HG03460 (cell line): ENCODE measurements at regions not wholly inside any gene's neighbourhood (a gene's known extent, or its start where the extent isn't known, plus 50 kb on each side); places are given as distances from the start of the nearest gene placed in this dataset.
"Not testable (repeated sequence)": the region's sequence is repeated elsewhere in the genome, so short reads cannot be mapped to it uniquely, and the experiment has no call there.

ENCODE experiments used
- ATAC-seq: cut with Tn5 transposase; IDR thresholded peaks from one replicate; pipeline ENCODE4 v1.9.1; 2021; ENCODE audit not compliant: unreplicated experiment

- no peak for ATAC-seq
Observed at GRCh38 chr1:213324859-213325258, 273.8 kb downstream of the RPS6KC1 start.

- ATAC-seq: no peak
Observed at GRCh38 chr1:213325482-213325881, 274.4 kb downstream of the RPS6KC1 start.

- no peak for ATAC-seq
Observed at GRCh38 chr1:213326281-213327016, 275.4 kb downstream of the RPS6KC1 start.

GRCh38 chr1:213327017-213327667 is 276.1 kb downstream of the RPS6KC1 start:
- ATAC-seq: no peak

GRCh38 chr1:213329406-213330008 is 278.5 kb downstream of the RPS6KC1 start:
- ATAC-seq: no peak

GRCh38 chr1:213330281-213330680 is 279.2 kb downstream of the RPS6KC1 start:
- ATAC-seq: no peak

GRCh38 chr1:213331631-213332175 is 280.7 kb downstream of the RPS6KC1 start:
- no peak for ATAC-seq

- no peak for ATAC-seq
Observed at GRCh38 chr1:213332491-213332890, 281.4 kb downstream of the RPS6KC1 start.

GRCh38 chr1:213333121-213333520 is 282.1 kb downstream of the RPS6KC1 start:
- ATAC-seq: no peak

GRCh38 chr1:213335084-213335483 is 284.0 kb downstream of the RPS6KC1 start:
- ATAC-seq: no peak

- no peak for ATAC-seq
Observed at GRCh38 chr1:213337025-213337678, 286.1 kb downstream of the RPS6KC1 start.

GRCh38 chr1:213340593-213340992 is 289.6 kb downstream of the RPS6KC1 start:
- no peak for ATAC-seq

- no peak for ATAC-seq
Observed at GRCh38 chr1:213345621-213346020, 294.6 kb downstream of the RPS6KC1 start.

GRCh38 chr1:213357403-213357802 is 306.4 kb downstream of the RPS6KC1 start:
- ATAC-seq: no peak

GRCh38 chr1:213358368-213358767 is 307.3 kb downstream of the RPS6KC1 start:
- not testable (repeated sequence) for ATAC-seq

- ATAC-seq: no peak
Observed at GRCh38 chr1:213362598-213362997, 311.6 kb downstream of the RPS6KC1 start.

GRCh38 chr1:213366141-213366831 is 315.2 kb downstream of the RPS6KC1 start:
- ATAC-seq: no peak

- no peak for ATAC-seq
Observed at GRCh38 chr1:213369465-213369864, 318.4 kb downstream of the RPS6KC1 start.

GRCh38 chr1:213370523-213370922 is 319.5 kb downstream of the RPS6KC1 start:
- ATAC-seq: no peak

- ATAC-seq: no peak
Observed at GRCh38 chr1:213371525-213371846, 320.4 kb downstream of the RPS6KC1 start.
